ENCODE measurements at regions not wholly inside any gene's neighbourhood (a gene's known extent, or its start where the extent isn't known, plus 50 kb on each side); places are given as distances from the start of the nearest gene placed in this dataset.

DNA sequence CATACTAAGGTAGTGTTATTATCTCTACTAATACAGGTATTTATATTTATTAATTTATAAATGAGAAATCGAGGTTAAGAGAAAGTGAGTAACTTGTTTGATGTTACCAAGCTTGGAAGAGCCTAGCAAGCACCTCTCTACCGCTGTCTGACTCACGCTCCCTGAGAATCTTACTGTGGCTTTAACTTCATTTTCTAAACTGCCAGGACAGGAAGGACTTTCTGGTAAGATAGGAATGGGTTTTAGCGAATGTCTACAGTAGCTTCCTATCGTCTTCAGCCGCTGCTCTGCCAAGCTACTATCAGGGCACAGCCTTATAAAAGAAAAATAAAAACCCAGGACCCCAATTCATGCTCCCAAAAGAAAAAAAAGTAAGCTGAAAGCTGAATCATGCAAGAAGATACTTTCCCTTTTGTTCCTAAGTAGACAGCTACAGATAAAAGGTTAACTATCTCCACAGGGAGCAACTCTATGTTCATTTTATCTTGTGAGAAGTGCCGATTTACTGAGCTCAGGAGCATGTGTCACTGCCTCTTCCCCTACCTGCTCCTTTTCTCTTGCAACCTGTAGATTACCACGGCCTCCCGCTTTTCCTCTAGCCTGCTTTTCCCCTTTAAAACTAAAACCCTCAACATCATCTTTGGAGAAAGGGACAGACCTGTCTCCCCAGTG is 60.2 kb downstream of the THNSL1 start:
- Histone ChIP-seq H3K27me3 (replicated peaks; ENCODE audit: control insufficient read depth, insufficient read depth, low read length) (no peaks in the 10 kb centered on the region), H3K4me1 (ENCODE audit: control insufficient read depth, insufficient read depth, low read length) (peaks cover 8% of the 10 kb centered on the region), H3K36me3 (ENCODE audit: control insufficient read depth, insufficient read depth, low read length, severe bottlenecking) (no peaks in the 10 kb centered on the region), H3K9ac (ENCODE audit: low read length) (no peak overlapping the region), H3K4me3 (ENCODE audit: low read length) (no peak overlapping the region), H3K9me3 (ENCODE audit: control insufficient read depth, low read length) (no peaks in the 10 kb centered on the region)
- no peak for DNase-seq (ENCODE audit: low read depth)

GRCh38 chr10:25078658-25079431 is 62.4 kb downstream of the THNSL1 start:
- Histone ChIP-seq H3K4me3 (ENCODE audit: low read length) (no peak overlapping the region), H3K4me1 (ENCODE audit: control insufficient read depth, insufficient read depth, low read length) (peaks cover 9% of the 10 kb centered on the region), H3K9ac (ENCODE audit: low read length) (no peak overlapping the region), H3K9me3 (ENCODE audit: control insufficient read depth, low read length) (no peaks in the 10 kb centered on the region), H3K36me3 (ENCODE audit: control insufficient read depth, insufficient read depth, low read length, severe bottlenecking) (no peaks in the 10 kb centered on the region), H3K27me3 (replicated peaks; ENCODE audit: control insufficient read depth, insufficient read depth, low read length) (no peaks in the 10 kb centered on the region)
- DNase-seq (ENCODE audit: low read depth): peak; percentile 23

- H3K9ac ChIP-seq (ENCODE audit: low read length): peak overlapping the region; percentile 65
- peak overlapping the region; percentile 23 for H3K4me3 ChIP-seq (ENCODE audit: low read length)
- H3K9me3 ChIP-seq (ENCODE audit: control insufficient read depth, low read length): no peaks in the 10 kb centered on the region
- peaks cover 9% of the 10 kb centered on the region for H3K4me1 ChIP-seq (ENCODE audit: control insufficient read depth, insufficient read depth, low read length)
- no peaks in the 10 kb centered on the region for H3K36me3 ChIP-seq (ENCODE audit: control insufficient read depth, insufficient read depth, low read length, severe bottlenecking)
- no peaks in the 10 kb centered on the region for H3K27me3 ChIP-seq (replicated peaks; ENCODE audit: control insufficient read depth, insufficient read depth, low read length)
- DNase-seq (ENCODE audit: low read depth): peak; percentile 95
These were observed 64.6 kb downstream of the THNSL1 start for GRCh38 chr10:25080880-25081581.

GRCh38 chr10:25082276-25083204 is 66.1 kb downstream of the THNSL1 start:
- no peaks in the 10 kb centered on the region for H3K36me3 ChIP-seq (ENCODE audit: control insufficient read depth, insufficient read depth, low read length, severe bottlenecking)
- no peaks in the 10 kb centered on the region for H3K9me3 ChIP-seq (ENCODE audit: control insufficient read depth, low read length)
- no peaks in the 10 kb centered on the region for H3K27me3 ChIP-seq (replicated peaks; ENCODE audit: control insufficient read depth, insufficient read depth, low read length)
- H3K4me3 ChIP-seq (ENCODE audit: low read length): no peak overlapping the region
- no peak for DNase-seq (ENCODE audit: low read depth)
- no peak overlapping the region for H3K9ac ChIP-seq (ENCODE audit: low read length)
- H3K4me1 ChIP-seq (ENCODE audit: control insufficient read depth, insufficient read depth, low read length): peaks cover 9% of the 10 kb centered on the region

DNA sequence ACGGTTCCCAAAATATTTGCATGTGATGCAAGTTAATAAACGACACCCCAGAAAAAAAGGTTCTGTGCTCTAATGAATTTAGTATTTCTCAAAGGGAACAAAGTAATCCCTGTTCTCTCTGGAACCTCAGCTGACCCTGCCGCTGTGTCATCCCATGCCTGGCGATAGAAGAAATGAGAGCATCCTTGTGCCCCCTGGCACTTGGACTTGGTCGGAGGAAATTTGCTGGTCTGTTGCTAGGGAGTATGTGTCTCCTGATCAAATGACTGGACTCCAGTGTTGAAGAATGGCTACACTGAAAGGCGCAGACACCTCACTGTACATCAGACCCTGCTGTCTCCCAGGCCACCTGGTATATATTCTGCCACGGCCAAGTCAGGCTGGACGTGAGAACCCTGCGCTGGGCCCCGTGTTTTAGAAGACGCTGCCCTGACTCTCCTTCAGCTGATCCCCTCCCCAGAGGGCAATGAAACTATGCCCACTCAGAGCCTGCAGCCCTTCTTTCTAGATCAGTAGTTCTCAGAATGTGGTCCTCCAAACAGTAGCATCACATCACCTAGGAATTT is 67.2 kb downstream of the THNSL1 start:
- Histone ChIP-seq H3K4me1 (ENCODE audit: control insufficient read depth, insufficient read depth, low read length) (peaks cover 7% of the 10 kb centered on the region), H3K9ac (ENCODE audit: low read length) (no peak overlapping the region), H3K9me3 (ENCODE audit: control insufficient read depth, low read length) (no peaks in the 10 kb centered on the region), H3K27me3 (replicated peaks; ENCODE audit: control insufficient read depth, insufficient read depth, low read length) (no peaks in the 10 kb centered on the region), H3K4me3 (ENCODE audit: low read length) (no peak overlapping the region), H3K36me3 (ENCODE audit: control insufficient read depth, insufficient read depth, low read length, severe bottlenecking) (no peaks in the 10 kb centered on the region)
- no peak for DNase-seq (ENCODE audit: low read depth)

GRCh38 chr10:25084447-25084846 is 68.0 kb downstream of the THNSL1 start:
- Histone ChIP-seq H3K36me3 (ENCODE audit: control insufficient read depth, insufficient read depth, low read length, severe bottlenecking) (no peaks in the 10 kb centered on the region), H3K4me3 (ENCODE audit: low read length) (no peak overlapping the region), H3K9me3 (ENCODE audit: control insufficient read depth, low read length) (no peaks in the 10 kb centered on the region), H3K9ac (ENCODE audit: low read length) (no peak overlapping the region), H3K4me1 (ENCODE audit: control insufficient read depth, insufficient read depth, low read length) (peaks cover 7% of the 10 kb centered on the region), H3K27me3 (replicated peaks; ENCODE audit: control insufficient read depth, insufficient read depth, low read length) (no peaks in the 10 kb centered on the region)
- no peak for DNase-seq (ENCODE audit: low read depth)

GRCh38 chr10:25094590-25094989 is 78.2 kb downstream of the THNSL1 start:
- Histone ChIP-seq H3K9ac (ENCODE audit: low read length) (no peak overlapping the region), H3K4me1 (ENCODE audit: control insufficient read depth, insufficient read depth, low read length) (no peaks in the 10 kb centered on the region), H3K27me3 (replicated peaks; ENCODE audit: control insufficient read depth, insufficient read depth, low read length) (no peaks in the 10 kb centered on the region), H3K9me3 (ENCODE audit: control insufficient read depth, low read length) (peaks cover 32% of the 10 kb centered on the region), H3K4me3 (ENCODE audit: low read length) (no peak overlapping the region), H3K36me3 (ENCODE audit: control insufficient read depth, insufficient read depth, low read length, severe bottlenecking) (no peaks in the 10 kb centered on the region)
- DNase-seq (ENCODE audit: low read depth): no peak

- Histone ChIP-seq H3K4me3 (ENCODE audit: low read length) (no peak overlapping the region), H3K4me1 (ENCODE audit: control insufficient read depth, insufficient read depth, low read length) (no peaks in the 10 kb centered on the region), H3K36me3 (ENCODE audit: control insufficient read depth, insufficient read depth, low read length, severe bottlenecking) (no peaks in the 10 kb centered on the region), H3K9me3 (ENCODE audit: control insufficient read depth, low read length) (peaks cover 20% of the 10 kb centered on the region), H3K9ac (ENCODE audit: low read length) (no peak overlapping the region), H3K27me3 (replicated peaks; ENCODE audit: control insufficient read depth, insufficient read depth, low read length) (peaks cover 24% of the 10 kb centered on the region)
- DNase-seq (ENCODE audit: low read depth): no peak
These were observed 77.0 kb upstream of the GPR158 start for GRCh38 chr10:25097669-25098411.

DNA sequence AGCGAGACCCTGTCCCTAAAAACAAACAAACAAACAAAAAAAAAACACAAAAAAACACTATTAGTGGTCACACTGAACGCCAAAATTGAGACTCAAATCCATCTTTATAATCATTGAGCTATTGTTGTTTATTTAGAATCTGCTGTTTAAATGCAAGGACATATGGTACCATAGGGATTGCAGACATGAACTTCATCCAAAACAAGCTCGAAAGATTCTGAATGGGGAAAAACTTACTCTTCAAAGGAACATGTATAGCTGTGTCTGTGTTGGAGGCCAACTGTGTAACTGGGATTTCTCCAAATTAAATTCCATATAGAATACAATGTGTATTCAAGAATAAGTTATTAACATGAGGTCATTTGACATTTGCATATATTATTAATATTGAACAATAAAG is 74.7 kb upstream of the GPR158 start:
- Histone ChIP-seq H3K27me3 (replicated peaks; ENCODE audit: control insufficient read depth, insufficient read depth, low read length) (peaks cover 28% of the 10 kb centered on the region), H3K4me1 (ENCODE audit: control insufficient read depth, insufficient read depth, low read length) (no peaks in the 10 kb centered on the region), H3K36me3 (ENCODE audit: control insufficient read depth, insufficient read depth, low read length, severe bottlenecking) (no peaks in the 10 kb centered on the region), H3K4me3 (ENCODE audit: low read length) (no peak overlapping the region), H3K9ac (ENCODE audit: low read length) (no peak overlapping the region), H3K9me3 (ENCODE audit: control insufficient read depth, low read length) (peaks cover 8% of the 10 kb centered on the region)
- DNase-seq (ENCODE audit: low read depth): no peak

- Histone ChIP-seq H3K9ac (ENCODE audit: low read length) (no peak overlapping the region), H3K9me3 (ENCODE audit: control insufficient read depth, low read length) (peaks cover 4% of the 10 kb centered on the region), H3K27me3 (replicated peaks; ENCODE audit: control insufficient read depth, insufficient read depth, low read length) (peaks cover 35% of the 10 kb centered on the region), H3K4me3 (ENCODE audit: low read length) (no peak overlapping the region), H3K36me3 (ENCODE audit: control insufficient read depth, insufficient read depth, low read length, severe bottlenecking) (no peaks in the 10 kb centered on the region), H3K4me1 (ENCODE audit: control insufficient read depth, insufficient read depth, low read length) (no peaks in the 10 kb centered on the region)
- no peak for DNase-seq (ENCODE audit: low read depth)
These were observed 73.2 kb upstream of the GPR158 start for GRCh38 chr10:25101461-25102146.

All from adipocyte (in vitro differentiated cells).